HG03135 (cell line): ENCODE measurements at regions not wholly inside any gene's neighbourhood (a gene's known extent, or its start where the extent isn't known, plus 50 kb on each side); places are given as distances from the start of the nearest gene placed in this dataset.
"Not testable (repeated sequence)": the region's sequence is repeated elsewhere in the genome, so short reads cannot be mapped to it uniquely, and the experiment has no call there.

Experiments used
- ATAC-seq: cut with Tn5 transposase; IDR thresholded peaks from one replicate; pipeline ENCODE4 v1.9.1; 2021; ENCODE audit warnings: mild to moderate bottlenecking, moderate library complexity; ENCODE audit not compliant: unreplicated experiment

DNA sequence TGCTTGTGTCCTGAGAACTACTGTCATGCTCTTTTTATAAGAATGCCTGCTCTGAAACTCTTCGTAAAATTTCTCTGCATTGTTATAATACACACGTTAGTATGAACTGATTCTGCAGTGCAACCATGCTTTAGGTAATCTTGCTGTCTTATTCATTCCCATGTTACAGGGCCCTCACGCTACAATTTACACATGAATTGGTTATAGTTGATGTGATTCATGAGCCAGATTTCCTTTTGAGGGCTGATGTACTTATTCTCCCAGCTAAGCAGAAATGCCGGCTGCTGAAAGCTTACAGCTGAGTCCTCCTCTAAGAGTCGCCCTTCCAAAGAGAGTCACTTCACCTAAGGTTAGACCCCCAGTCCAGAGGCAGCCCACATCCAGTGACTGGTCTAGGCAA is 233.5 kb upstream of the PCSK5 start:
- no peak for ATAC-seq

- ATAC-seq: no peak
Measured at GRCh38 chr9:75658301-75658905, 232.1 kb upstream of the PCSK5 start.

DNA sequence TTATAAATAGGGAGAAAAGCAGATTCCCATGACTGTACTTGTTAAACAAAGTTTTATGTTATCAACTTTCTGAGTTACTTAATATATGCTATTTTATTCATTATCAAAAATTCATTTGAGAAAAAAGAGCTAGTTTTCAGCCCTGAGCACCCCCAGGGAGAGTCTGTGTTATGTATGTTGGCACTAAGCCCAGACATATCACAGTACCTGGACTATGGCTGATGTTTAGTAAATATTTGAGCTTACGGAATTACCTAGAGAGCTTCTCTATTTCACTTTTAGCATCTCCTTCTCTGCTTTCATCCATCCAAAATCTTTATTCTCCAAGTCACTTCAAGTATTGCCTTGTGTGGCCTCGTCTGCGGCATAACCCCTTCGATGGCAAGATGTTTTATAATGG is 225.9 kb upstream of the PCSK5 start:
- ATAC-seq: no peak

DNA sequence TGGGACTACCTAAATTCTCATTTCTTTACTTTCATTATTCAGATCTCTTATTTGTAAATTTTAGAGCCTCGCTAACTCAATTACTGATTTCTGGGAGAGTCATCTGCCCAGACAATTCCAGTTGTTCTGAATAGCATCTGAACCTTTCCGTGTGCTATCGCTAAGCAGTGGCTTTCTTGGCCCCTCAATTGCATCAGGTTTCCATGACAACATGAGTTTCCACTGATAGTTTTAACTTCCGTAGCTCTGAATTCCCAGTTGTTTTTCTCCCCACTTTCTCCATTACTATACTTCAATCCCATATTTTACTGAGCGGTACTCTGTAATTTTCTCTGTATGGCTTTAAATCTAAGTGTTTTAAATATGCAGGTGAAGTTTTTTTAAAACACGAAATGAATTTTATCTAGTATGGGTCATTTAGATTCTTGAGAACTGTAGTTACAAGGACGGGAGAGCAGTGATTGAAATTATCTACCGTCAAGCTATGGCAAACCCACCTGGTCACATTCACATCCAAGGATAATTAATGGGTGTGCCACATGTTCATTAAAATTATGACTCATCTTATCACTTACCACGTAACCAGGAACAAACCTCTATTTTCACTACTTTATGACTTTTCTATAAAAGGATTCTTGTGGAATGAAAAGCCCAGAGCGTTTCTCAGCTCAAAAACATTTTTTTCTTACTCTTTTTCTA is 223.5 kb upstream of the PCSK5 start:
- no peak for ATAC-seq

DNA sequence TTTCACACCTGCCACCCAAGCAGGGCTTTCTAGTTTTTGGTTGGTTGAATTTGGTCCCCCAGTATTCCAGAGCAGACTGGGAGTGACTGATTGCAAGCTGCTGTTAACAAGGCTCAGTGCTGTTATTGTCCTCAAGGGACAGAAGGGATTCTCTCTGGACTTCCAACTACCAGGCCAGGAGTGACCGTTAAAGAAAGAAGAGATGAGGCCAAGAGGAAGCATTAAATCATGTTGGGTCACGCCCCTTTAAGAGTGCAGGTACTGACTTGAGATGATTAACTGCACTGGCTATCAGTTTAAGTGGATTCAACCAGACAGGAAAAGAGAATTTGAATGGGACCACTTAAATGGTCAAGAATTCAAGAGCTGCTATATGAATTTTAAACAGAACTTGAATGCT is 220.8 kb upstream of the PCSK5 start:
- ATAC-seq: no peak

GRCh38 chr9:75671354-75671753 is 219.1 kb upstream of the PCSK5 start:
- no peak for ATAC-seq

DNA sequence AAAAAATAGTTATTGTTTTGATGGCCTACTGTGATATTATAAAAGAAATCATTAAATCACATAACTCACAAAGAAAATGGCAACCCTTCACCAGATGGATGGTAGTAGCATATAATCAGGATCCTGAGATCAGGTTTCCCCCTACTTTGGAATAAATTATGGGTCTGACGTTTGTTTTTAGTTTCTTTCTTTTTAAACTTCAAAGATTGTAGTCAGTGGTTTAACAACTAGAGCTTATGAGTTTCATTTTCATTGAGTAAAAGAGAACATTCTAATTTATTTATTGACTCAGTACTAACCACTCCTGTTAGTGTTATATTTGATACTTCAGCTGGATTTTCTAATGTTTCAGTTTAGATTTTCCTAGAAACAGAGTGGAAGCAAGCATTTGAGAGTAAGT is 218.0 kb upstream of the PCSK5 start:
- ATAC-seq: no peak

- ATAC-seq: no peak
Measured at GRCh38 chr9:75683591-75683990, 206.9 kb upstream of the PCSK5 start.

GRCh38 chr9:75685062-75685461 is 205.4 kb upstream of the PCSK5 start:
- ATAC-seq: no peak

GRCh38 chr9:75687359-75687953 is 203.0 kb upstream of the PCSK5 start:
- no peak for ATAC-seq

- not testable (repeated sequence) for ATAC-seq
Measured at GRCh38 chr9:75690551-75690950, 199.9 kb upstream of the PCSK5 start.

GRCh38 chr9:75691408-75691807 is 199.1 kb upstream of the PCSK5 start:
- ATAC-seq: no peak

- no peak for ATAC-seq
Measured at GRCh38 chr9:75692309-75692708, 198.2 kb upstream of the PCSK5 start.

DNA sequence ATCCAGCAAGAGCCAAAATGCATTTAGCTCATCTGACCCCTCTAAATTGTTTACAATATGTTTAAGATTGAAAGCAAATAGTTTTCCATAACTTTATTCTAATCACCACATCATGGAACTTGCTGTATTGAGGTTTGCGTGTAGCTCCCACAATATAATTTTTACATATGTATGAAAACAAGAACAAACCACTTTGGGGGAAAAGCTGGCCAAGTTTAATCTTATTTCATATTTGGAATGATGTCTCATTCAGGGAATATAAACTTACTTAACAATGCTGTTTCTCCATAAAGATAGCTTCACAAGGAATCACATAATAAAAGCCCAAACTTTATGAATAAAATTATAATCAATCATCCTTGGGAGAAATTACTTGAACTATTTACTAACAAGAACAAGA is 194.6 kb upstream of the PCSK5 start:
- ATAC-seq: no peak

DNA sequence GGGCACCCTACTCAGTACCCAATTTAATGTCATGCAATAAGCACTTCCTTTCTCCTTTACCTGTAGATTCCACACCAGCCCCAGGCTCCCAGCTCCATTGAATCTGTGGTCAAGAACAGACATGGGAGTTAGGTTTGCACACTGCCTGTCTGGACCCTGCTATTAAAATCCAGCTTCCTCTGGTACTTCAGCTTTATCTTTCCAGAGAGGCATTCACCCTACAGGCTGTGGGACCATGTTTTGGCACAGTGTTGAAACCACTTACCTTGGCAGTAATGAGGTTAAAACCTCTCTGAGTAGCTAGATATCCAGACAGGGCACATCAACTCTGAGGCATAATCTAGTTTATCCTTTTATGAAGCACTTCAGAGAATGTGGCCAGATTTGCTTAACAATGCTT is 191.5 kb upstream of the PCSK5 start:
- no peak for ATAC-seq

- no peak for ATAC-seq
Measured at GRCh38 chr9:75699625-75700251, 190.7 kb upstream of the PCSK5 start.

DNA sequence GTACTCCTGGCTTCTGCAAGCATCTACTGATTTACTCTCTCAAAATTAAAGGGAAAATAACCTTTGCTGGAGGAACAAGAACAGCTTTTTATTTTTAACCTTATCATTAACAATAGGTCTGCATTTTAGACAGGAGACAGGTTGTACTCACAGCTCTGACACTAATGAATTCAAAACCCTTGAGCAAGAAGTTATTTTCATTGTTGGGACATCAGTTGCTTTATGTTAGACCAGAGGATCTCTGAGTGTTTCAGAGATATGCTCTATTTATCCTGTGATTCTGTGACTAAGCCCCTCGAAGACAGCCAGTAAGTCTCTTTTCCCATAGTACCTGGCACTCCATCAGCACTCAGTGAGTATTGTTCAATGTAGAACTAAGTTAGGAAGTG is 190.2 kb upstream of the PCSK5 start:
- no peak for ATAC-seq

GRCh38 chr9:75707191-75707590 is 183.3 kb upstream of the PCSK5 start:
- ATAC-seq: no peak

GRCh38 chr9:75709698-75710097 is 180.8 kb upstream of the PCSK5 start:
- ATAC-seq: no peak

- ATAC-seq: no peak
Measured at GRCh38 chr9:75712700-75713099, 177.8 kb upstream of the PCSK5 start.

DNA sequence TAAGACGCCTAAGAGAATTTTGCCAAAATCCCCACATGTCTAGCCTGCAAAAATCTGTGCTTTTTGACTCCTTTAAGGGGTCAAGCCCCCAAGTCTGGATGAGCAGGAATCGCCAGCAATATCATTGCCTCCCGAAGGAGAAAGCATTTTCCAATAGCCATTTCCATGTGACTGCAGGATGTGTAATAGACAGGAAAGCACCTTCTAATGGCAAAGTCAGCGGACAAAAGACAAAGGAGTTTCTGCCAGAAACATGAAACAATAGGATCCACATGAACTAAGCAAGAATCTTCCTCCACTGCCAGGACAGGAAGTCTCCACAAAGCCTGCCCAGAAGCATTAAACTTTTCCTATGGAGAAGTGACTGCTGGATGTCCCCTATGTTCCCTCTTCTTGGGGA is 177.1 kb upstream of the PCSK5 start:
- ATAC-seq: no peak

- no peak for ATAC-seq
Measured at GRCh38 chr9:75715360-75715759, 175.1 kb upstream of the PCSK5 start.
